Adrenal gland (tissue), 5 donors: ENCODE measurements at regions not wholly inside any gene's neighbourhood (a gene's known extent, or its start where the extent isn't known, plus 50 kb on each side); places are given as distances from the start of the nearest gene placed in this dataset.

Source experiments
- CTCF ChIP-seq, 6 experiments: fragments of 450-650 bp in 4 of 6; fragments of 200-600 bp in 2 of 6; sonication (generic) in 1 of 6; IDR thresholded peaks; 1 replicate in 5 of 6; 2 replicates in 1 of 6; pipeline versions ENCODE4 v1.5.1 to v1.8.0; 2016 to 2021; ENCODE audit warnings: antibody characterized with exemption in 6 of 6, mild to moderate bottlenecking in 2 of 6, moderate library complexity in 1 of 6
- POLR2A ChIP-seq, 2 donors: fragments of 450-650 bp; IDR thresholded peaks; one replicate each; pipeline ENCODE4 v1.6.1; 2017; ENCODE audit warnings: antibody characterized with exemption in 2 of 2, mild to moderate bottlenecking in 2 of 2, moderate library complexity in 1 of 2
- donor health status: DM: no; HTN: no; CAD: no.

GRCh38 chr3:166498446-166498845 lies 661.2 kb upstream of the BCHE start:
- TF ChIP-seq CTCF (IDR thresholded peaks at IDR 0.05) = no peak
- TF ChIP-seq POLR2A (IDR thresholded peaks at IDR 0.05) = no peak
